ENCODE measurements at regions not wholly inside any gene's neighbourhood (a gene's known extent, or its start where the extent isn't known, plus 50 kb on each side); places are given as distances from the start of the nearest gene placed in this dataset.

DNA sequence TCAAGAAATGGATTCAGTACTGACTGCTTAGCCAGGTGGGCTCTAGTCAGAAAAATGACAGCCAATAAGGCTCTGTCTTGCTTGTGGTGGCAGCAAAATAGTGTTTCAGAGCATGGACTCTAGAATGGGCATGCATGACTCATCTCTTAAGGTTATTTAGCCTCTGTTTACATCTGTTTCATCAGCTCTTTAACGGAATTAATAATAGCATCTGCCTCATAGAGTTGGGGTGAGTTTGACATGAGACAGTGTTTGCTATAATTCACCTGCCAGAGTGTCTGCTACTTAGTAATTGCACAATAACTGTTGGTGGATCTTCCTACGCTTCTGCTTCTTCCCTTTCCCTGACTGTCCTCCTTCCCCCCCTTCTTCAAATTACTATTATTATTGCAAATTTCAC lies 350.4 kb upstream of the SEMA6D start:
- TF ChIP-seq, protein P1, sequence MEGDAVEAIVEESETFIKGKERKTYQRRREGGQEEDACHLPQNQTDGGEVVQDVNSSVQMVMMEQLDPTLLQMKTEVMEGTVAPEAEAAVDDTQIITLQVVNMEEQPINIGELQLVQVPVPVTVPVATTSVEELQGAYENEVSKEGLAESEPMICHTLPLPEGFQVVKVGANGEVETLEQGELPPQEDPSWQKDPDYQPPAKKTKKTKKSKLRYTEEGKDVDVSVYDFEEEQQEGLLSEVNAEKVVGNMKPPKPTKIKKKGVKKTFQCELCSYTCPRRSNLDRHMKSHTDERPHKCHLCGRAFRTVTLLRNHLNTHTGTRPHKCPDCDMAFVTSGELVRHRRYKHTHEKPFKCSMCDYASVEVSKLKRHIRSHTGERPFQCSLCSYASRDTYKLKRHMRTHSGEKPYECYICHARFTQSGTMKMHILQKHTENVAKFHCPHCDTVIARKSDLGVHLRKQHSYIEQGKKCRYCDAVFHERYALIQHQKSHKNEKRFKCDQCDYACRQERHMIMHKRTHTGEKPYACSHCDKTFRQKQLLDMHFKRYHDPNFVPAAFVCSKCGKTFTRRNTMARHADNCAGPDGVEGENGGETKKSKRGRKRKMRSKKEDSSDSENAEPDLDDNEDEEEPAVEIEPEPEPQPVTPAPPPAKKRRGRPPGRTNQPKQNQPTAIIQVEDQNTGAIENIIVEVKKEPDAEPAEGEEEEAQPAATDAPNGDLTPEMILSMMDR (IDR thresholded peaks at IDR 0.05; ENCODE audit: low read length), result no peak
- no peak for TF ChIP-seq EZH2 (optimal IDR thresholded peaks at IDR 0.05; ENCODE audit: low read depth, low read length)

Measured in MM.1S (cell line).